ENCODE measurements at regions not wholly inside any gene's neighbourhood (a gene's known extent, or its start where the extent isn't known, plus 50 kb on each side); places are given as distances from the start of the nearest gene placed in this dataset.

DNA sequence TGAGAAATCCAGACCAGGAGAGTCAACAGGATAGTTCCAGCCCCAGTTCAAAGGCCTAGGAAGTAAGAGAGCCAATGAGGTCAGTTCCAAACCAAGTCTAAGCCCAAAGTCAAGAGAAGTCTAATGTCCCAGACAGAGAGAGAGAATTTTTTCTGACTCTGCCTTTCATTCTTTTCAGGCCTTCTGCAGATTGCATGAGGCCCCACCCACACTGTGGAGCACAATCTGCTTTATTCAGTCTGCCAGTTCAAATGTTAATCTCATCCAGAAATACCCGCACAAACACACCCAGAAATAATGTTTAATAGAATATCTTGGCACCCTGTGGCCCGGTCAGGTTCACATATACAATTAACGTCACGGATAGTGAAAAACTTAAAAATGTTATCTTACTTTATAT is 962.4 kb upstream of the SOX9 start:
- TF ChIP-seq RAD21 (IDR thresholded peaks at IDR 0.05; ENCODE audit: low read depth) (no peak), CREB1 (IDR thresholded peaks at IDR 0.05; ENCODE audit: low read depth) (no peak)
